Adrenal gland (tissue), 9 donors: ENCODE measurements at regions not wholly inside any gene's neighbourhood (a gene's known extent, or its start where the extent isn't known, plus 50 kb on each side); places are given as distances from the start of the nearest gene placed in this dataset.

ENCODE experiments used
- DNase-seq, 7 donors: peaks; one replicate each; pipeline ENCODE4 v3.0.0-alpha.2; 2019 to 2020
- H3K27ac ChIP-seq, 5 donors: fragments of 200-600 bp; sonication (generic) in 4 of 5; 1 replicate in 3 of 5; 2 replicates in 2 of 5; pipeline versions ENCODE4 v1.5.1 to v1.8.0; 2016 to 2020; ENCODE audit warnings: mild to moderate bottlenecking in 1 of 5
- H3K27me3 ChIP-seq: fragments of 200-600 bp; 2 replicates; pipeline ENCODE4 v1.8.0; 2021
- H3K36me3 ChIP-seq, 2 donors: fragments of 200-600 bp; replicated peaks in 1 of 2; 1 replicate in 1 of 2; 2 replicates in 1 of 2; pipeline versions ENCODE4 v1.5.1 to v1.8.0; 2018 to 2022
- H3K4me1 ChIP-seq, 2 donors: fragments of 200-600 bp; replicated peaks in 1 of 2; 1 replicate in 1 of 2; 2 replicates in 1 of 2; pipeline versions ENCODE4 v1.5.1 to v1.8.0; 2018 to 2021
- H3K4me3 ChIP-seq, 4 donors: fragments of 200-600 bp; sonication (generic) in 3 of 4; one replicate each; pipeline ENCODE4 v1.5.1; 2016 to 2018
- H3K9me3 ChIP-seq, 3 donors: fragments of 200-600 bp; sonication (generic) in 1 of 3; replicated peaks in 1 of 3; 1 replicate in 2 of 3; 2 replicates in 1 of 3; pipeline versions ENCODE4 v1.5.1 to v1.8.0; 2016 to 2021
- POLR2A ChIP-seq, 2 donors: fragments of 450-650 bp; IDR thresholded peaks; one replicate each; pipeline ENCODE4 v1.6.1; 2017; ENCODE audit warnings: antibody characterized with exemption in 2 of 2, mild to moderate bottlenecking in 2 of 2, moderate library complexity in 1 of 2
- whole genome bisulfite sequencing, 4 donors: extraction: QIAGEN DNeasy Blood & Tissue Kit in 2 of 4; methylation state at CpG; one replicate each; pipeline versions ENCODE4 v1.1.5 to v1.1.7; 2013 to 2017; 5-methylcytosine and 5-hydroxymethylcytosine counted together
- intact Hi-C, 2 donors: fragments of 100-400 bp; cut with DNase I; formaldehyde crosslinking; loops; one replicate each; pipeline versions ENCODE4 v1.14.1 to v1.15.0; 2022 to 2023
- TF ChIP-seq, protein P1 (sequence below), 6 experiments: fragments of 450-650 bp in 4 of 6; fragments of 200-600 bp in 2 of 6; sonication (generic) in 1 of 6; IDR thresholded peaks; 1 replicate in 5 of 6; 2 replicates in 1 of 6; pipeline versions ENCODE4 v1.5.1 to v1.8.0; 2016 to 2021; ENCODE audit warnings: antibody characterized with exemption in 6 of 6, mild to moderate bottlenecking in 2 of 6, moderate library complexity in 1 of 6
- donor health status: healthy with polysubstance abuse.
- donor health status: Bipolar disorder and iron deficiency.
- donor health status: DM: yes; HTN: yes; CAD: no.
- donor health status: DM: no; HTN: no; CAD: no.
- donor health status: DM: no; HTN: no; CAD: no.

DNA sequence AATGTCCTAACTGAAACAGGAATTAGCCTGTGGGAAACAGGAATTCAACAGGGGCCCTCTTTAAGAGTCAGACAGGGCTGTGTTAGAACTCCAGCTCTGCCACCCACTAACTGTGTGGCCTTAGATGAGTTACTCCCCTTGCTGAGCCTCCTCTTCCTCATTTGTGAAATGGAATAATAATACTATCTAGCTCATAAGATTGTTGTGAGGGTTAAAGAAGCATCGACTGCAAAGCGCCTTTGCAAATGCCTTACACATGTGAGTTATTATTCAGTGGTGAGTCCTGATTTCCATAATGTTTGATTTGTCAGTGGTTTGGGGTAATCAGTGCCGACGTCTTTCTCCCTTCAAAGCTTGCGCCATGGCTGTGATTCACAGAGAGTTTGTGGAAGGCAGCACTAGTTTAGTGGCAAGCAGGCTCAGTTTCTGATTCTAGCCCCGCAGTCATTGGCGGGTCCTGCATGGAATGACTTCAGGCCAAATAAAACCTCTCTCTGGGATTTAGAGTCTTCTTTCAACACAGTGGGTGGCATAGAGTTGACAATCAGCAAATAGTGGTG is 388.5 kb downstream of the PLPP3 start:
- Histone ChIP-seq H3K27me3 (no peaks in the 10 kb centered on the region), H3K4me1 (no peaks in the 10 kb centered on the region), H3K36me3 (no peaks in the 10 kb centered on the region), H3K27ac (no peak overlapping the region), H3K4me3 (no peak overlapping the region), H3K9me3 (no peaks in the 10 kb centered on the region)
- intact Hi-C loops: no loop called here
- DNase-seq: no peak
- TF ChIP-seq, protein P1, sequence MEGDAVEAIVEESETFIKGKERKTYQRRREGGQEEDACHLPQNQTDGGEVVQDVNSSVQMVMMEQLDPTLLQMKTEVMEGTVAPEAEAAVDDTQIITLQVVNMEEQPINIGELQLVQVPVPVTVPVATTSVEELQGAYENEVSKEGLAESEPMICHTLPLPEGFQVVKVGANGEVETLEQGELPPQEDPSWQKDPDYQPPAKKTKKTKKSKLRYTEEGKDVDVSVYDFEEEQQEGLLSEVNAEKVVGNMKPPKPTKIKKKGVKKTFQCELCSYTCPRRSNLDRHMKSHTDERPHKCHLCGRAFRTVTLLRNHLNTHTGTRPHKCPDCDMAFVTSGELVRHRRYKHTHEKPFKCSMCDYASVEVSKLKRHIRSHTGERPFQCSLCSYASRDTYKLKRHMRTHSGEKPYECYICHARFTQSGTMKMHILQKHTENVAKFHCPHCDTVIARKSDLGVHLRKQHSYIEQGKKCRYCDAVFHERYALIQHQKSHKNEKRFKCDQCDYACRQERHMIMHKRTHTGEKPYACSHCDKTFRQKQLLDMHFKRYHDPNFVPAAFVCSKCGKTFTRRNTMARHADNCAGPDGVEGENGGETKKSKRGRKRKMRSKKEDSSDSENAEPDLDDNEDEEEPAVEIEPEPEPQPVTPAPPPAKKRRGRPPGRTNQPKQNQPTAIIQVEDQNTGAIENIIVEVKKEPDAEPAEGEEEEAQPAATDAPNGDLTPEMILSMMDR (IDR thresholded peaks at IDR 0.05): no peak
- TF ChIP-seq POLR2A (IDR thresholded peaks at IDR 0.05): no peak
- 83 to 93% (median 88%) methylated on average over 7 of the region's 7 CpGs for WGBS, 4 donors

DNA sequence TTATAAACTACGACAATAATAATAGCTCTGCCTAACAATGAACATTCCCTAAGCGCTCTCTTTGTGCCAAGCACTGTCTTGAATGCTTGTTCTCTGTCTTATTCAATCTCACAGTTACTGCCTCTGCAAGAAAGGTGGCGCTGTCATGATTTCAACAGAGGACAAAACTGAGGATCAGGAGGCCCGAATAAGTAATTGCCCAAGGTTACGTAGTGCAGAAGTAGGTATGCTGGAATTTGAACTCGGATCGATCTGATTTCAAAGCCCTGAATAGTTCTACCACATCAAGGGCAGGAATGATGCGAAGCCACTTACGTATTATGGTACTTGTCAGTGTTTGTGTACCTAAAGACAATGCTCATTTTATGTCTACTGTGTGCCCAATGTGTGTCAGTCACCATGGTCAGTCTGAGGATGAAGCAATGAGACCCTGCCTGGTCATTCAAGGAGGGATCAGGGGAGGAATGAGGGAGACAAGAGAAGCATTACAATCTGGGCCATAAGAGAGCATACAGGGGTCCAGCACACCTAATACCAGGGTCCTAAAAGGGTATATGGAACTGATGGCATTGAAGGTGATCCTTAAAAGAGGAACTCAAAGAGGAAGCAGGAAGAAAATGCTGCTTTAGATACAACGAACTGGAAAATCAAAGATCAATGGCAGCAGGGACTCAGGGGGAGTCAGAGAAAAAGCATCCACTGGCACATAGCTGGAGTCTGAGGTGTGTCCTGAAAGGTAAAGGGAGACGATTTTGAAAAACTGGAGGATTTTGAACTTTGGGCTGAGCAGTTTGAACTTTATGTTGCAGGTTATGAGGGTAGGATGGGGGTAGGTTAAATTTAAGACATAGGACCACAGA is 389.2 kb downstream of the PLPP3 start:
- Histone ChIP-seq H3K27ac (no peak overlapping the region), H3K27me3 (no peaks in the 10 kb centered on the region), H3K9me3 (no peaks in the 10 kb centered on the region), H3K4me1 (no peaks in the 10 kb centered on the region), H3K36me3 (no peaks in the 10 kb centered on the region), H3K4me3 (no peak overlapping the region)
- DNase-seq: no peak
- WGBS, 4 donors: 76 to 83% (median 78%) methylated on average over 11 of the region's 11 CpGs
- TF ChIP-seq, protein P1 (IDR thresholded peaks at IDR 0.05): peak in 5 of 6 experiments; percentile 7 to 27 (median 22)
- no peak for TF ChIP-seq POLR2A (IDR thresholded peaks at IDR 0.05)
- intact Hi-C loops: no loop called here

DNA sequence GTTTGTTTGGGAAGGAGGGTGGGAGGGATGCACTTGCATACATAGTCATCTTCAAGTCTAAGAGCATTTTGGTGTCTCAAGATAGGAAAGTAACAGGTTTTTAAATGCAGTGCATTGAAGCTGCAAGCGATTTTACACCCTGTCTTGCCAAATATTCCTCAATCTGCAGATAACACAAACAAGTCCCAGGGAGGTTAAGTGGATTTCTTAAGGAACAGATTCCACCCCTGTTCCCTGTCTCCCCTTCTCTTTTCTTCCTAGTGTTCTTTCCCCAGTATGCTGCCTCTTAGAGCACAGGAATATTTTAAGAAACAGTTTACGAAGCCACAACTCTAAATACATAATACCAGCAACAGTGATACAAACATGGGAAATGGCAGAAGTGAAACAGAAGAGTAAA is 389.9 kb downstream of the PLPP3 start:
- 67 to 76% (median 71%) methylated on average over 2 of the region's 2 CpGs for WGBS, 4 donors
- TF ChIP-seq POLR2A (IDR thresholded peaks at IDR 0.05): no peak
- TF ChIP-seq, protein P1 (IDR thresholded peaks at IDR 0.05): no peak
- Histone ChIP-seq H3K27ac (no peak overlapping the region), H3K36me3 (no peaks in the 10 kb centered on the region), H3K9me3 (no peaks in the 10 kb centered on the region), H3K27me3 (no peaks in the 10 kb centered on the region), H3K4me3 (no peak overlapping the region), H3K4me1 (no peaks in the 10 kb centered on the region)
- intact Hi-C loops: no loop called here
- no peak for DNase-seq

DNA sequence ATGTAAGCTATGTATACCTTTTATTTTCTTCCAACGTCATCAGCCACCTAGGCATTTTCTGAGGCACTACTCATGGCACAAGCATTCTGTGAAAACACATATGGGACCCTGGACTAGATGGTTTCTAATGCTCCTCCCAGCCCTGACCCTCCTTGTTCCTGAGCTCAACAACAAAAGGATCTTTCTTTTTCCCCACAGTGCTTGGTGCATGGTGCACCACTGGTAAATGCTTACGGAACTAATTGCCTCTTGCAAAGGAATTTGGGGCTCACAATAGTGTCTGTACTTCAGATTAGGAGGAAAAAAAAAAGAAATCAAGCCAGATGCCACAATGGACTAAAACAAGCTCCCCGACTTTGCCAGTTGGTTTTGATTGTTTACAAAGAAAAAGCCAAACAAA is 390.5 kb downstream of the PLPP3 start:
- Histone ChIP-seq H3K36me3 (no peaks in the 10 kb centered on the region), H3K4me1 (no peaks in the 10 kb centered on the region), H3K9me3 (no peaks in the 10 kb centered on the region), H3K27me3 (no peaks in the 10 kb centered on the region), H3K27ac (no peak overlapping the region), H3K4me3 (no peak overlapping the region)
- TF ChIP-seq POLR2A (IDR thresholded peaks at IDR 0.05): no peak
- 71 to 78% (median 75%) methylated on average over 3 of the region's 3 CpGs for whole genome bisulfite sequencing, 4 donors
- no peak for DNase-seq
- intact Hi-C loops: no loop called here
